CD4-positive, alpha-beta T cell treated with Interleukin-12 subunit alpha and Interleukin-12 subunit beta, for 1 hour (primary cell): ENCODE measurements at regions not wholly inside any gene's neighbourhood (a gene's known extent, or its start where the extent isn't known, plus 50 kb on each side); places are given as distances from the start of the nearest gene placed in this dataset.

Experiments used
- DNase-seq: peaks from one replicate; pipeline ENCODE4 v3.0.0-alpha.2; 2020

- no peak for DNase-seq
Measured at GRCh38 chr5:117098094-117098493, 523.5 kb upstream of the SEMA6A start.

- no peak for DNase-seq
Measured at GRCh38 chr5:117095346-117096332, 521.0 kb upstream of the SEMA6A start.

- no peak for DNase-seq
Measured at GRCh38 chr5:117094114-117094815, 519.6 kb upstream of the SEMA6A start.

GRCh38 chr5:117093653-117094052 lies 519.0 kb upstream of the SEMA6A start:
- DNase-seq: no peak

GRCh38 chr5:117089001-117089400 lies 514.4 kb upstream of the SEMA6A start:
- no peak for DNase-seq

GRCh38 chr5:117088176-117088575 lies 513.6 kb upstream of the SEMA6A start:
- DNase-seq: no peak

GRCh38 chr5:117084067-117084466 lies 509.4 kb upstream of the SEMA6A start:
- no peak for DNase-seq

- no peak for DNase-seq
Measured at GRCh38 chr5:117082977-117083376, 508.4 kb upstream of the SEMA6A start.

- DNase-seq: no peak
Measured at GRCh38 chr5:117077142-117077541, 502.5 kb upstream of the SEMA6A start.

GRCh38 chr5:117072439-117072838 lies 497.8 kb upstream of the SEMA6A start:
- DNase-seq: no peak

- DNase-seq: no peak
Measured at GRCh38 chr5:117065800-117066199, 491.2 kb upstream of the SEMA6A start.

GRCh38 chr5:117065161-117065560 lies 490.5 kb upstream of the SEMA6A start:
- no peak for DNase-seq

- no peak for DNase-seq
Measured at GRCh38 chr5:117060099-117060498, 485.5 kb upstream of the SEMA6A start.

GRCh38 chr5:117058740-117059139 lies 484.1 kb upstream of the SEMA6A start:
- no peak for DNase-seq

GRCh38 chr5:117055517-117055916 lies 480.9 kb upstream of the SEMA6A start:
- no peak for DNase-seq

GRCh38 chr5:117054911-117055310 lies 480.3 kb upstream of the SEMA6A start:
- DNase-seq: no peak

- DNase-seq: no peak
Measured at GRCh38 chr5:117054141-117054540, 479.5 kb upstream of the SEMA6A start.

GRCh38 chr5:117041926-117042595 lies 467.4 kb upstream of the SEMA6A start:
- no peak for DNase-seq

- DNase-seq: no peak
Measured at GRCh38 chr5:117039035-117039434, 464.4 kb upstream of the SEMA6A start.

GRCh38 chr5:117027384-117027783 lies 452.8 kb upstream of the SEMA6A start:
- DNase-seq: no peak

- no peak for DNase-seq
Measured at GRCh38 chr5:117020999-117021398, 446.4 kb upstream of the SEMA6A start.

GRCh38 chr5:117013280-117013877 lies 438.8 kb upstream of the SEMA6A start:
- DNase-seq: no peak

GRCh38 chr5:117010574-117010973 lies 436.0 kb upstream of the SEMA6A start:
- no peak for DNase-seq
